H1 (cell line): ENCODE measurements at regions not wholly inside any gene's neighbourhood (a gene's known extent, or its start where the extent isn't known, plus 50 kb on each side); places are given as distances from the start of the nearest gene placed in this dataset.

Source experiments
- CTCF ChIA-PET: fragments of 300-600 bp; sonication (Branson Sonifier 250); formaldehyde crosslinking; loops from one replicate; lab custom pipeline; 2021; ENCODE audit not compliant: partially characterized antibody; lab: Charles Lee
- POLR2A ChIA-PET: fragments of 300-600 bp; sonication (Branson Sonifier 250); formaldehyde crosslinking; loops from one replicate; lab custom pipeline; 2021; ENCODE audit warnings: inconsistent platforms; ENCODE audit not compliant: partially characterized antibody; lab: Charles Lee
- DNase-seq, 2 experiments: peaks; one replicate each; pipeline versions ENCODE4 v3.0.0 to v3.0.0-alpha.2; 2010 to 2022; ENCODE audit warnings: low spot score in 2 of 2, low read depth in 1 of 2, mixed read lengths in 1 of 2
- FAIRE-seq: peaks from 2 replicates; lab custom pipeline; 2011; peaks lifted over from hg19 to GRCh38; lab: Jason Lieb, UNC
- H2AFZ ChIP-seq: 2 replicates; pipeline ENCODE4 v1.8.1; 2012; ENCODE audit warnings: low read length, inconsistent platforms
- H2AK5ac ChIP-seq: 2 replicates; pipeline ENCODE4 v1.6.1; 2013; ENCODE audit warnings: low read depth, low read length
- H2BK120ac ChIP-seq: replicated peaks from 2 replicates; pipeline ENCODE3; 2013; ENCODE audit warnings: low read depth, low read length, inconsistent platforms
- H2BK12ac ChIP-seq: 2 replicates; pipeline ENCODE4 v1.6.1; 2013; ENCODE audit warnings: low read depth, low read length
- H2BK15ac ChIP-seq: 2 replicates; pipeline ENCODE4 v1.6.1; 2013; ENCODE audit warnings: low read length
- H2BK20ac ChIP-seq: 2 replicates; pipeline ENCODE4 v1.6.1; 2013; ENCODE audit warnings: low read length
- H2BK5ac ChIP-seq: 2 replicates; pipeline ENCODE4 v1.6.1; 2013; ENCODE audit warnings: low read depth, low read length
- H3K14ac ChIP-seq: 2 replicates; pipeline ENCODE4 v1.6.1; 2013; ENCODE audit warnings: inconsistent platforms; ENCODE audit not compliant: insufficient read length
- H3K18ac ChIP-seq: 2 replicates; pipeline ENCODE4 v1.6.1; 2013; ENCODE audit warnings: low read length; ENCODE audit errors: extremely low read depth
- H3K23ac ChIP-seq: 2 replicates; pipeline ENCODE4 v1.6.1; 2013; ENCODE audit warnings: inconsistent platforms; ENCODE audit not compliant: insufficient read length
- H3K23me2 ChIP-seq: 2 replicates; pipeline ENCODE4 v1.6.1; 2013; ENCODE audit warnings: low read depth, low read length
- H3K27ac ChIP-seq: 2 replicates; pipeline ENCODE4 v1.6.1; 2011; ENCODE audit warnings: low read depth, low read length, inconsistent platforms
- H3K27me3 ChIP-seq, 4 experiments: replicated peaks in 1 of 4; 1 replicate in 1 of 4; 2 replicates in 3 of 4; pipeline versions ENCODE4 v1.6.1 to v1.8.1; 2011 to 2013; ENCODE audit warnings: low read length in 3 of 4, mild to moderate bottlenecking in 3 of 4, inconsistent platforms in 2 of 4, mixed read lengths in 2 of 4, moderate library complexity in 1 of 4; ENCODE audit not compliant: control insufficient read depth in 3 of 4, insufficient read depth in 3 of 4; ENCODE audit errors: extremely low read depth in 1 of 4
- H3K36me3 ChIP-seq, 4 experiments: 2 replicates each; pipeline versions ENCODE4 v1.6.1 to v1.8.1; 2011 to 2013; ENCODE audit warnings: mild to moderate bottlenecking in 4 of 4, low read length in 3 of 4, moderate library complexity in 2 of 4, control low read depth in 1 of 4, inconsistent platforms in 1 of 4; ENCODE audit not compliant: insufficient read depth in 4 of 4, control insufficient read depth in 2 of 4
- H3K4ac ChIP-seq: replicated peaks from 2 replicates; pipeline ENCODE3; 2013; ENCODE audit warnings: low read length, low read depth, mixed read lengths, inconsistent platforms; ENCODE audit not compliant: insufficient read length
- H3K4me1 ChIP-seq, 4 experiments: replicated peaks in 1 of 4; 1 replicate in 1 of 4; 2 replicates in 3 of 4; pipeline versions ENCODE4 v1.6.1 to v1.8.1; 2011 to 2013; ENCODE audit warnings: low read length in 3 of 4, inconsistent platforms in 2 of 4, mixed read lengths in 1 of 4; ENCODE audit not compliant: insufficient read depth in 4 of 4, control insufficient read depth in 3 of 4
- H3K4me2 ChIP-seq, 2 experiments: 2 replicates each; pipeline versions ENCODE4 v1.6.1 to v1.8.1; 2011 to 2013; ENCODE audit warnings: low read depth in 2 of 2, low read length in 2 of 2, control low read depth in 1 of 2, inconsistent platforms in 1 of 2, mild to moderate bottlenecking in 1 of 2; ENCODE audit not compliant: insufficient read depth in 1 of 2
- H3K4me3 ChIP-seq, 4 experiments: fragments of 200-600, 300-600 bp in 1 of 4; sonication (generic), shearing (Covaris generic), sonication (Bioruptor Twin) in 1 of 4; 2 replicates each; pipeline versions ENCODE4 v1.5.1 to v1.8.1; 2011 to 2016; ENCODE audit warnings: low read length in 4 of 4, low read depth in 3 of 4, control low read depth in 2 of 4, inconsistent platforms in 2 of 4, mild to moderate bottlenecking in 2 of 4, mixed read lengths in 1 of 4, moderate library complexity in 1 of 4; ENCODE audit not compliant: insufficient read depth in 2 of 4; ENCODE audit errors: extremely low read depth in 1 of 4
- H3K56ac ChIP-seq: replicated peaks from 2 replicates; pipeline ENCODE3; 2013; ENCODE audit warnings: low read depth, mild to moderate bottlenecking, mixed read lengths, low read length, inconsistent platforms; ENCODE audit not compliant: insufficient read length
- H3K79me1 ChIP-seq: 2 replicates; pipeline ENCODE4 v1.6.1; 2013; ENCODE audit warnings: low read depth, low read length, control low read depth
- H3K79me2 ChIP-seq, 2 experiments: 2 replicates each; pipeline versions ENCODE4 v1.6.1 to v1.8.1; 2012 to 2013; ENCODE audit warnings: low read length in 2 of 2, mild to moderate bottlenecking in 2 of 2, inconsistent platforms in 1 of 2; ENCODE audit not compliant: insufficient read depth in 2 of 2, control insufficient read depth in 1 of 2
- H3K9ac ChIP-seq, 4 experiments: replicated peaks in 1 of 4; 1 replicate in 1 of 4; 2 replicates in 3 of 4; pipeline versions ENCODE4 v1.6.1 to v1.8.1; 2011 to 2013; ENCODE audit warnings: low read depth in 3 of 4, low read length in 3 of 4, control low read depth in 2 of 4, mild to moderate bottlenecking in 2 of 4, moderate library complexity in 2 of 4, inconsistent platforms in 1 of 4; ENCODE audit errors: extremely low read depth in 1 of 4
- H3K9me3 ChIP-seq, 2 experiments: 2 replicates each; pipeline versions ENCODE4 v1.6.1 to v1.8.1; 2012 to 2013; ENCODE audit warnings: mild to moderate bottlenecking in 2 of 2, moderate library complexity in 2 of 2, control low read depth in 1 of 2, inconsistent platforms in 1 of 2, low read depth in 1 of 2, low read length in 1 of 2, mixed read lengths in 1 of 2; ENCODE audit not compliant: insufficient read depth in 2 of 2
- H4K20me1 ChIP-seq, 2 experiments: replicated peaks in 1 of 2; 2 replicates each; pipeline versions ENCODE3 to v1.8.1; 2011 to 2013; ENCODE audit warnings: inconsistent platforms in 2 of 2, low read length in 2 of 2, mild to moderate bottlenecking in 1 of 2; ENCODE audit not compliant: insufficient read depth in 2 of 2, control insufficient read depth in 1 of 2
- H4K5ac ChIP-seq: 2 replicates; pipeline ENCODE4 v1.6.1; 2013; ENCODE audit warnings: low read length, low read depth, mixed read lengths, inconsistent platforms; ENCODE audit not compliant: insufficient read length
- H4K8ac ChIP-seq: 2 replicates; pipeline ENCODE4 v1.8.0; 2013; ENCODE audit warnings: mild to moderate bottlenecking, moderate library complexity, low read length, inconsistent platforms; ENCODE audit not compliant: insufficient read depth; ENCODE audit errors: extremely low read depth
- H4K91ac ChIP-seq: replicated peaks from 2 replicates; pipeline ENCODE3; 2013; ENCODE audit warnings: low read length, mixed read lengths, inconsistent platforms; ENCODE audit not compliant: insufficient read length
- BCL11A ChIP-seq, 2 experiments: IDR thresholded peaks; one replicate each; pipeline ENCODE4 v1.6.1; 2011; ENCODE audit warnings: low read depth in 2 of 2, low read length in 2 of 2, mild to moderate bottlenecking in 2 of 2
- KDM1A ChIP-seq: fragments of 200-600, 300-600 bp; sonication (generic); IDR thresholded peaks from 2 replicates; pipeline ENCODE4 v1.7.1; 2016; ENCODE audit warnings: mild to moderate bottlenecking, low read length, borderline replicate concordance
- PHF8 ChIP-seq: fragments of 200-600 bp; sonication (generic); conservative IDR thresholded peaks from 2 replicates; pipeline ENCODE4 v1.7.1; 2012; ENCODE audit warnings: low read depth, mild to moderate bottlenecking, inconsistent platforms, low read length, moderate library complexity
- RBBP5 ChIP-seq: IDR thresholded peaks from 2 replicates; pipeline ENCODE4 v1.7.1; 2012; ENCODE audit warnings: low read depth, mild to moderate bottlenecking, inconsistent platforms, low read length, moderate library complexity, borderline replicate concordance
- YY1 ChIP-seq: IDR thresholded peaks from 2 replicates; pipeline ENCODE4 v1.6.1; 2011; ENCODE audit warnings: low read depth, mild to moderate bottlenecking, low read length
- WGBS, 2 experiments: shearing (Covaris generic) in 1 of 2; methylation state at CpG; one replicate each; pipeline versions ENCODE4 v1.1.6 to v1.1.7; 2013 to 2015; ENCODE audit warnings: low lambda C conversion rate in 2 of 2, mixed read lengths in 2 of 2, inconsistent platforms in 1 of 2, low coverage in 1 of 2, missing lambda C conversion rate in 1 of 2; ENCODE audit not compliant: insufficient replicate concordance in 2 of 2, insufficient coverage in 1 of 2, insufficient read length in 1 of 2; ENCODE audit errors: extremely low coverage in 1 of 2, missing lambda C conversion rate in 1 of 2; 5-methylcytosine and 5-hydroxymethylcytosine counted together

GRCh38 chr2:20914087-20914486, 91.2 kb upstream of the LDAH start:
- Histone ChIP-seq H3K9me3 (no peaks in the 10 kb centered on the region; a peak in 1 of 4 replicates), H3K9ac (no peak overlapping the region), H3K27ac (no peak overlapping the region), H2BK120ac (no peak overlapping the region), H3K4me2 (no peak overlapping the region), H2BK15ac (no peak overlapping the region), H3K79me2 (no peaks in the 10 kb centered on the region), H4K8ac (no peak overlapping the region), H2AFZ (no peak overlapping the region), H3K56ac (no peak overlapping the region), H4K5ac (no peak overlapping the region), H3K23me2 (no peaks in the 10 kb centered on the region; the same call in 1 of the 2 replicates), H3K4ac (no peak overlapping the region), H3K18ac (no peak overlapping the region), H3K4me3 (no peak overlapping the region), H3K4me1 (peaks cover 0 to 2% (median 0%) of the 10 kb centered on the region in 4 experiments; a peak in 1 of 7 replicates), H3K23ac (no peak overlapping the region), H4K91ac (no peak overlapping the region), H3K79me1 (no peaks in the 10 kb centered on the region), H2BK20ac (no peak overlapping the region), H3K36me3 (no peaks in the 10 kb centered on the region), H4K20me1 (no peaks in the 10 kb centered on the region), H2BK5ac (no peak overlapping the region), H2BK12ac (no peak overlapping the region), H2AK5ac (no peak overlapping the region), H3K27me3 (no peaks in the 10 kb centered on the region), H3K14ac (no peak overlapping the region)
- DNase-seq, result no peak
- POLR2A ChIA-PET, result no interaction called here
- TF ChIP-seq KDM1A (no peak), YY1 (no peak), BCL11A (IDR thresholded peaks at IDR 0.05; ENCODE audit: low read depth in 2 of 2, low read length in 2 of 2) (no peak), PHF8 (no peak), RBBP5 (no peak)
- 95% methylated on average over 4 of the region's 4 CpGs; no CpG with 5 or more reads in 1 of the 2 experiments for WGBS, 2 experiments
- CTCF ChIA-PET, result interaction anchor here (0.8 to 3.0 kb wide), 5 partner anchors 10 to 253 kb away, joined by 3 to 11 read pairs (median 4); no protein-coding TSS in a partner anchor
- FAIRE-seq, result no peak
